ENCODE measurements at regions not wholly inside any gene's neighbourhood (a gene's known extent, or its start where the extent isn't known, plus 50 kb on each side); places are given as distances from the start of the nearest gene placed in this dataset.

DNA sequence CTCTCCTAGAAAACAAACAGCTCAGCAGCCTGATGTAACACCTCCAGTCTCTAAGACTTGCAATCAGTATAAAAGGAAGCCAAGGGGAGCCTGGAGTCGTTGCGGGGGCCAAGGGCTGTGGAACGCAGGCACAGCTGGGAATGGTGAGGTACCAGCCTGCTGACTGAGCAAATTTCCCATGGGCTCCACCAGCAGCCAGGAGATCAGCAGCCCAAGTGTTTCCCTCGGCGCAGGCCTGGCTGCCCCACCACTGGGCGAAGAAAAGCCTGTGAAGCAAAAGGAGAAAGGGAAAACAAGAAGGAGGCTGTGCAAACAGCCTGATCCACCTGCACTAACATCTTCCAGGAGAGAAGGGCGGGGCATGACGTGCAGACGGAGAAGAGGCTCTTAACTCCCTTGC lies 155.3 kb downstream of the SHQ1 start:
- H3K27me3 ChIP-seq (ENCODE audit: insufficient read depth, low read depth): no peaks in the 10 kb centered on the region
- H3K4me2 ChIP-seq: no peak overlapping the region
- TF ChIP-seq, protein P1, sequence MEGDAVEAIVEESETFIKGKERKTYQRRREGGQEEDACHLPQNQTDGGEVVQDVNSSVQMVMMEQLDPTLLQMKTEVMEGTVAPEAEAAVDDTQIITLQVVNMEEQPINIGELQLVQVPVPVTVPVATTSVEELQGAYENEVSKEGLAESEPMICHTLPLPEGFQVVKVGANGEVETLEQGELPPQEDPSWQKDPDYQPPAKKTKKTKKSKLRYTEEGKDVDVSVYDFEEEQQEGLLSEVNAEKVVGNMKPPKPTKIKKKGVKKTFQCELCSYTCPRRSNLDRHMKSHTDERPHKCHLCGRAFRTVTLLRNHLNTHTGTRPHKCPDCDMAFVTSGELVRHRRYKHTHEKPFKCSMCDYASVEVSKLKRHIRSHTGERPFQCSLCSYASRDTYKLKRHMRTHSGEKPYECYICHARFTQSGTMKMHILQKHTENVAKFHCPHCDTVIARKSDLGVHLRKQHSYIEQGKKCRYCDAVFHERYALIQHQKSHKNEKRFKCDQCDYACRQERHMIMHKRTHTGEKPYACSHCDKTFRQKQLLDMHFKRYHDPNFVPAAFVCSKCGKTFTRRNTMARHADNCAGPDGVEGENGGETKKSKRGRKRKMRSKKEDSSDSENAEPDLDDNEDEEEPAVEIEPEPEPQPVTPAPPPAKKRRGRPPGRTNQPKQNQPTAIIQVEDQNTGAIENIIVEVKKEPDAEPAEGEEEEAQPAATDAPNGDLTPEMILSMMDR (conservative IDR thresholded peaks at IDR 0.05; ENCODE audit: low read depth, low read length): no peak
- no peaks in the 10 kb centered on the region for H3K4me1 ChIP-seq (ENCODE audit: low read depth, poor library complexity, severe bottlenecking)
- no peaks in the 10 kb centered on the region for H3K36me3 ChIP-seq (ENCODE audit: insufficient read depth)
- no peak overlapping the region for H2AFZ ChIP-seq (ENCODE audit: low read depth)
- no peak overlapping the region for H3K4me3 ChIP-seq (IDR thresholded peaks at IDR 0.05; ENCODE audit: insufficient read depth, low read depth, low read length)
- no peaks in the 10 kb centered on the region for H4K20me1 ChIP-seq (ENCODE audit: insufficient read depth)
- no peak overlapping the region for H3K9ac ChIP-seq
- H3K27ac ChIP-seq: no peak overlapping the region
- H3K79me2 ChIP-seq (ENCODE audit: insufficient read depth, low read depth): no peaks in the 10 kb centered on the region

DNA sequence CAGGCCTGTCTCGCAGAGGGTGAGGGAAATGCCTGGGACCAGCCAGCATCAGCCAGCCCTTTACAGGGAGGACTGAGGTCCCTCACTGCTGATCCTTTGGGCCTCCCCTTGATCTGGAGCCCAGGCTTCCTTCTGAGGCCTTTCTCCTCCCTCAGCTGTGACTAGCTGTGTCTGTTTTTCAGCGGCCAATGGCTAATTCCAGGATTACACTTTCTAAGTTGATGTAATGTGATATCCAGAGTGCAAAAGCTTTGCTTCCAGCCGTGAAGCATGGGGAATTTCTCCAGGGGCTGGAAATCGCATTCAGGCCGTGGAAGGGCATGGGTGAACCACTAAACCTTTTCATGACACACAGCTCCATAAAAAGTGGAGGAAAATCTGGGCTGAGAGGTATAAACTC lies 157.6 kb downstream of the SHQ1 start:
- TF ChIP-seq, protein P1 (conservative IDR thresholded peaks at IDR 0.05; ENCODE audit: low read depth, low read length): no peak
- H2AFZ ChIP-seq (ENCODE audit: low read depth): no peak overlapping the region
- no peaks in the 10 kb centered on the region for H3K27me3 ChIP-seq (ENCODE audit: insufficient read depth, low read depth)
- no peaks in the 10 kb centered on the region for H3K79me2 ChIP-seq (ENCODE audit: insufficient read depth, low read depth)
- H4K20me1 ChIP-seq (ENCODE audit: insufficient read depth): no peaks in the 10 kb centered on the region
- no peak overlapping the region for H3K27ac ChIP-seq
- H3K4me1 ChIP-seq (ENCODE audit: low read depth, poor library complexity, severe bottlenecking): no peaks in the 10 kb centered on the region
- H3K9ac ChIP-seq: no peak overlapping the region
- no peak overlapping the region for H3K4me3 ChIP-seq (IDR thresholded peaks at IDR 0.05; ENCODE audit: insufficient read depth, low read depth, low read length)
- H3K4me2 ChIP-seq: no peak overlapping the region
- no peaks in the 10 kb centered on the region for H3K36me3 ChIP-seq (ENCODE audit: insufficient read depth)

GRCh38 chr3:72682936-72683452 lies 165.3 kb downstream of the SHQ1 start:
- H3K79me2 ChIP-seq (ENCODE audit: insufficient read depth, low read depth): no peaks in the 10 kb centered on the region
- H3K27ac ChIP-seq: no peak overlapping the region
- H2AFZ ChIP-seq (ENCODE audit: low read depth): no peak overlapping the region
- H3K36me3 ChIP-seq (ENCODE audit: insufficient read depth): no peaks in the 10 kb centered on the region
- TF ChIP-seq, protein P1 (conservative IDR thresholded peaks at IDR 0.05; ENCODE audit: low read depth, low read length): no peak
- H3K9ac ChIP-seq: no peak overlapping the region
- no peaks in the 10 kb centered on the region for H4K20me1 ChIP-seq (ENCODE audit: insufficient read depth)
- no peak overlapping the region for H3K4me3 ChIP-seq (IDR thresholded peaks at IDR 0.05; ENCODE audit: insufficient read depth, low read depth, low read length)
- no peak overlapping the region for H3K4me2 ChIP-seq
- no peaks in the 10 kb centered on the region for H3K27me3 ChIP-seq (ENCODE audit: insufficient read depth, low read depth)
- peaks cover 35% of the 10 kb centered on the region for H3K4me1 ChIP-seq (ENCODE audit: low read depth, poor library complexity, severe bottlenecking)

DNA sequence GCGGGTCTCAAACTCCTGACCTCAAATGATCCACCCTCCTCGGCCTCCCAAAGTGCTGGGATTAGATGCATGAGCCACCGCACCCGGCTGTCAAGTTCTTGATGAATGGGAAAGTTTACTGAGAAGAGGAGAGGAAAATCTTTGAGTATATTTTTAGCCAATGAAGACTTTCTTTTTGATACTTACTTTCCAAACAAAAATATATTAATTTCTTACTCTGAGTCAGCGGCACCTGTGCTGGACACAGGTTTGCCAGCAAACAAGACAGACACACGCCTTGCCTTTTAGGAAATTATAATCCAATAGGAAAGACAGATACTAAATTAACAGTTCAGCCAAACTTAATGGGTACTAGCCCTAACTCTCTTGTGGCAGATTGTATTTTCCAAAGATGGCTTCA lies 166.6 kb downstream of the SHQ1 start:
- Histone ChIP-seq H3K79me2 (ENCODE audit: insufficient read depth, low read depth) (no peaks in the 10 kb centered on the region), H3K4me3 (IDR thresholded peaks at IDR 0.05; ENCODE audit: insufficient read depth, low read depth, low read length) (no peak overlapping the region), H3K4me1 (ENCODE audit: low read depth, poor library complexity, severe bottlenecking) (peaks cover 35% of the 10 kb centered on the region), H3K36me3 (ENCODE audit: insufficient read depth) (no peaks in the 10 kb centered on the region), H3K9ac (no peak overlapping the region), H2AFZ (ENCODE audit: low read depth) (no peak overlapping the region), H4K20me1 (ENCODE audit: insufficient read depth) (no peaks in the 10 kb centered on the region), H3K4me2 (no peak overlapping the region), H3K27me3 (ENCODE audit: insufficient read depth, low read depth) (no peaks in the 10 kb centered on the region), H3K27ac (no peak overlapping the region)
- TF ChIP-seq, protein P1 (conservative IDR thresholded peaks at IDR 0.05; ENCODE audit: low read depth, low read length): no peak
